ENCODE measurements at regions not wholly inside any gene's neighbourhood (a gene's known extent, or its start where the extent isn't known, plus 50 kb on each side); places are given as distances from the start of the nearest gene placed in this dataset.

DNA sequence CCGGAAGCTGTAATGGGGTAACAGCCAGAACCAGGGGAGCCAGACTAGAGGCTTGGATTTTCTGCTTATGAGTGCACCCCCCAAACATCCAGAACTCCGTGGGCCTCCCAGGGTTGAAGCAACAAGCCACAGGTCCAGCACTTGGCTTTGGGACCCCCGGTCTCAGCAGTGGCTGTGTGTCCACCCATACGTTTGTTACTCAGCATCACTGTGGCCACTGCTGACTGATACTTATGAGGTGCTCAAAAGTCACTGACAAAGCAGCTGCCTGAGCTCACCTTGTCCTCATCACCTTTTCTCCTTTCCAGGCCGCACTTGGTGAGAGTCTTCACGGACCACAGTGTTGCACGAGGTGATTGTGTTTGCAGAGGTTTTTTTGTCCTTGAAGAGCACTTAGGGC lies 145.6 kb upstream of the RFLNA start:
- peaks cover 6% of the 10 kb centered on the region for H3K9me3 ChIP-seq (ENCODE audit: insufficient read depth, low read depth, low read length)
- no peaks in the 10 kb centered on the region for H3K36me3 ChIP-seq (ENCODE audit: insufficient read depth, low read length)
- FAIRE-seq = no peak
- no peaks in the 10 kb centered on the region for H4K20me1 ChIP-seq (ENCODE audit: insufficient read depth, low read length)
- no peak overlapping the region for H3K9ac ChIP-seq (ENCODE audit: low read length)
- H3K27ac ChIP-seq (ENCODE audit: low read depth, low read length) = no peak overlapping the region
- peaks cover 6% of the 10 kb centered on the region for H3K27me3 ChIP-seq (ENCODE audit: insufficient read depth, low read length)
- no peak for DNase-seq (ENCODE audit: low read depth)
- H2AFZ ChIP-seq (ENCODE audit: low read depth, low read length) = no peak overlapping the region
- peaks cover 30% of the 10 kb centered on the region for H3K27me3 Mint-ChIP-seq (ENCODE audit: low read depth, unreplicated experiment)
- no peaks in the 10 kb centered on the region for H3K79me2 ChIP-seq (ENCODE audit: insufficient read depth, low read length)
- no peak overlapping the region for H3K4me3 ChIP-seq (ENCODE audit: insufficient read depth, low read depth, low read length)
- no peak overlapping the region for H3K27ac Mint-ChIP-seq (ENCODE audit: unreplicated experiment)
- no peak overlapping the region for H3K4me3 Mint-ChIP-seq (ENCODE audit: unreplicated experiment)
- TF ChIP-seq, protein P1, sequence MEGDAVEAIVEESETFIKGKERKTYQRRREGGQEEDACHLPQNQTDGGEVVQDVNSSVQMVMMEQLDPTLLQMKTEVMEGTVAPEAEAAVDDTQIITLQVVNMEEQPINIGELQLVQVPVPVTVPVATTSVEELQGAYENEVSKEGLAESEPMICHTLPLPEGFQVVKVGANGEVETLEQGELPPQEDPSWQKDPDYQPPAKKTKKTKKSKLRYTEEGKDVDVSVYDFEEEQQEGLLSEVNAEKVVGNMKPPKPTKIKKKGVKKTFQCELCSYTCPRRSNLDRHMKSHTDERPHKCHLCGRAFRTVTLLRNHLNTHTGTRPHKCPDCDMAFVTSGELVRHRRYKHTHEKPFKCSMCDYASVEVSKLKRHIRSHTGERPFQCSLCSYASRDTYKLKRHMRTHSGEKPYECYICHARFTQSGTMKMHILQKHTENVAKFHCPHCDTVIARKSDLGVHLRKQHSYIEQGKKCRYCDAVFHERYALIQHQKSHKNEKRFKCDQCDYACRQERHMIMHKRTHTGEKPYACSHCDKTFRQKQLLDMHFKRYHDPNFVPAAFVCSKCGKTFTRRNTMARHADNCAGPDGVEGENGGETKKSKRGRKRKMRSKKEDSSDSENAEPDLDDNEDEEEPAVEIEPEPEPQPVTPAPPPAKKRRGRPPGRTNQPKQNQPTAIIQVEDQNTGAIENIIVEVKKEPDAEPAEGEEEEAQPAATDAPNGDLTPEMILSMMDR (IDR thresholded peaks at IDR 0.05; ENCODE audit: insufficient read depth, low read depth, low read length) = no peak
- TF ChIP-seq EZH2 (IDR thresholded peaks at IDR 0.05; ENCODE audit: insufficient read depth, low read length) = no peak
- H3K9me3 Mint-ChIP-seq (ENCODE audit: unreplicated experiment) = peaks cover 11% of the 10 kb centered on the region
- no peaks in the 10 kb centered on the region for H3K4me1 ChIP-seq (ENCODE audit: insufficient read depth, low read length)
- H3K4me2 ChIP-seq (ENCODE audit: low read length) = no peak overlapping the region
- peaks cover 3% of the 10 kb centered on the region for H3K36me3 Mint-ChIP-seq (ENCODE audit: low read depth, unreplicated experiment)
- no peaks in the 10 kb centered on the region for H3K4me1 Mint-ChIP-seq (ENCODE audit: low read depth, unreplicated experiment)

DNA sequence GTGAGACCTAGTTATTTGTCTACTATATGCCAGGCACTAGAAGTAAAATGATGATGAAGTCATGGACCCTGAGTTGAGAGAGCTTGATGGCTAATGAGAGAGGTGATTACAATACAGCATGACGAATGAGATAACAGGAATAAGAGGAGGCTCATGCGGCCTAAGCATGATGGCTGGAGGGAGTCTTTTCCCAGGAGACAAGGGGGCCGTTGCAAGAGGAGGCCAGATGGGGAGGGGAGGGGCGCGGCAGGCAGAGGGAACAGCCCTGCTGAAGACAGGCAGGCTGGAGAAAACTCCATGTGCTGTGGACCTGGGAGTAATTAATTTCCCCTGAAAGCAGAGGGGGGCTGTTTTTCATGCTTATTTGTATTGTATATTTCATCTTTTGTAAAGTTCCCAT lies 144.7 kb upstream of the RFLNA start:
- no peak overlapping the region for H3K9ac ChIP-seq (ENCODE audit: low read length)
- Mint-ChIP-seq H3K27ac (ENCODE audit: unreplicated experiment) (no peak overlapping the region), H3K4me1 (ENCODE audit: low read depth, unreplicated experiment) (no peaks in the 10 kb centered on the region), H3K4me3 (ENCODE audit: unreplicated experiment) (no peak overlapping the region), H3K36me3 (ENCODE audit: low read depth, unreplicated experiment) (peaks cover 3% of the 10 kb centered on the region), H3K9me3 (ENCODE audit: unreplicated experiment) (peaks cover 10% of the 10 kb centered on the region), H3K27me3 (ENCODE audit: low read depth, unreplicated experiment) (peaks cover 35% of the 10 kb centered on the region)
- TF ChIP-seq, protein P1 (IDR thresholded peaks at IDR 0.05; ENCODE audit: insufficient read depth, low read depth, low read length) = no peak
- TF ChIP-seq EZH2 (IDR thresholded peaks at IDR 0.05; ENCODE audit: insufficient read depth, low read length) = no peak
- H3K27me3 ChIP-seq (ENCODE audit: insufficient read depth, low read length) = peaks cover 6% of the 10 kb centered on the region
- no peaks in the 10 kb centered on the region for H3K4me1 ChIP-seq (ENCODE audit: insufficient read depth, low read length)
- no peaks in the 10 kb centered on the region for H4K20me1 ChIP-seq (ENCODE audit: insufficient read depth, low read length)
- H3K4me2 ChIP-seq (ENCODE audit: low read length) = no peak overlapping the region
- H3K79me2 ChIP-seq (ENCODE audit: insufficient read depth, low read length) = no peaks in the 10 kb centered on the region
- no peak overlapping the region for H3K4me3 ChIP-seq (ENCODE audit: insufficient read depth, low read depth, low read length)
- no peak for DNase-seq (ENCODE audit: low read depth)
- H3K9me3 ChIP-seq (ENCODE audit: insufficient read depth, low read depth, low read length) = peaks cover 6% of the 10 kb centered on the region
- no peak overlapping the region for H3K27ac ChIP-seq (ENCODE audit: low read depth, low read length)
- no peak overlapping the region for H2AFZ ChIP-seq (ENCODE audit: low read depth, low read length)
- no peaks in the 10 kb centered on the region for H3K36me3 ChIP-seq (ENCODE audit: insufficient read depth, low read length)
- FAIRE-seq = no peak

DNA sequence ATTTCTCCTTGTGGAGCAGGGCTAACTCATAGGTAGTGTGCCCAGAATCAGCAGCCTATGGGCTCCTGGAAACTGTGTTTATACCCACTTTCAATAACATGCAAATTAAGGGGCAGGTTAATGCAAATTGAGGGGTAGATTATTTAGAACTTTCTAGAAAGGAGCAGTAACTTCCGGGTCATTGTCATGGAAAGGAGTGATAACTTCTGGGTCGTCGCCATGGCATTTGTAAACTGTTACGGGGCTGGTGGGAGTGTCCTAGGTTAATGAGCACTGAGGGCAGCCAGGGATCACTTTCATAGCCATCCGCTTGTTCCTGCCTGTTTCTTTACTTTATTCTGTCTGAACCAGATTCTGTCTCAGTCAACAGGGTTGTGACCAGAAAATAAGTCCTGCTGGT lies 143.3 kb upstream of the RFLNA start:
- Histone ChIP-seq H3K27me3 (ENCODE audit: insufficient read depth, low read length) (peaks cover 6% of the 10 kb centered on the region), H2AFZ (ENCODE audit: low read depth, low read length) (no peak overlapping the region), H3K9ac (ENCODE audit: low read length) (no peak overlapping the region), H3K4me2 (ENCODE audit: low read length) (no peak overlapping the region), H3K79me2 (ENCODE audit: insufficient read depth, low read length) (no peaks in the 10 kb centered on the region), H3K36me3 (ENCODE audit: insufficient read depth, low read length) (no peaks in the 10 kb centered on the region), H3K9me3 (ENCODE audit: insufficient read depth, low read depth, low read length) (peaks cover 6% of the 10 kb centered on the region), H3K4me3 (ENCODE audit: insufficient read depth, low read depth, low read length) (no peak overlapping the region), H3K4me1 (ENCODE audit: insufficient read depth, low read length) (no peaks in the 10 kb centered on the region), H3K27ac (ENCODE audit: low read depth, low read length) (no peak overlapping the region), H4K20me1 (ENCODE audit: insufficient read depth, low read length) (no peaks in the 10 kb centered on the region)
- Mint-ChIP-seq H3K27ac (ENCODE audit: unreplicated experiment) (no peak overlapping the region), H3K9me3 (ENCODE audit: unreplicated experiment) (peaks cover 10% of the 10 kb centered on the region), H3K4me3 (ENCODE audit: unreplicated experiment) (no peak overlapping the region), H3K27me3 (ENCODE audit: low read depth, unreplicated experiment) (peaks cover 35% of the 10 kb centered on the region), H3K4me1 (ENCODE audit: low read depth, unreplicated experiment) (no peaks in the 10 kb centered on the region), H3K36me3 (ENCODE audit: low read depth, unreplicated experiment) (peaks cover 3% of the 10 kb centered on the region)
- DNase-seq (ENCODE audit: low read depth) (no peak), FAIRE-seq (no peak)
- TF ChIP-seq, protein P1 (IDR thresholded peaks at IDR 0.05; ENCODE audit: insufficient read depth, low read depth, low read length) = no peak
- TF ChIP-seq EZH2 (IDR thresholded peaks at IDR 0.05; ENCODE audit: insufficient read depth, low read length) = no peak
